Epithelial cell of esophagus (primary cell): ENCODE measurements at regions not wholly inside any gene's neighbourhood (a gene's known extent, or its start where the extent isn't known, plus 50 kb on each side); places are given as distances from the start of the nearest gene placed in this dataset.

Experiments
- DNase-seq: peaks from one replicate; pipeline ENCODE4 v3.0.0; 2010; ENCODE audit warnings: low read depth
- H3K4me3 ChIP-seq: 2 replicates; pipeline ENCODE4 v1.5.1; 2011; ENCODE audit warnings: mild to moderate bottlenecking, low read length, control low read depth
- CTCF ChIP-seq: IDR thresholded peaks from 2 replicates; pipeline ENCODE4 v1.5.1; 2011; ENCODE audit warnings: low read depth, mild to moderate bottlenecking, low read length, control low read depth, inconsistent platforms; ENCODE audit not compliant: insufficient read depth; ENCODE audit errors: missing control alignments

DNA sequence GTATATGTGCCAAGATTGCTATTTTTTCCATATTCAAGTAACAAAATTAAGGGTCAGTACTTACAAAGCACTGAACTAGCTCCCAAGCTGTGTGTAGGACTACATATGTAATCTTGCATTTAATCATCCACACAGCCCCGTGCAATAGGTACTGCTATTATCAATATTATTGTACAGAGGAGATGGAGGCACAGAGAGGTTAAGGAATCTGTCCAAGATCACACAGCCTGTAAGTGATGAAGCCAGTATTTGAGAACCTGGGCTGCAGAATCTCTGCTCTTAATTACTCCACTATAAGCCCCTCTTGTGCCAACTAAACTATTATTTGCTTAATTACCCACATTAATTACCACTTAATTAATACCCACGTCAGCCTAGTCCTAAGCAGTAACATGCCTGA, 134.1 kb downstream of the KATNIP start:
- TF ChIP-seq CTCF = no peak
- no peak for DNase-seq

DNA sequence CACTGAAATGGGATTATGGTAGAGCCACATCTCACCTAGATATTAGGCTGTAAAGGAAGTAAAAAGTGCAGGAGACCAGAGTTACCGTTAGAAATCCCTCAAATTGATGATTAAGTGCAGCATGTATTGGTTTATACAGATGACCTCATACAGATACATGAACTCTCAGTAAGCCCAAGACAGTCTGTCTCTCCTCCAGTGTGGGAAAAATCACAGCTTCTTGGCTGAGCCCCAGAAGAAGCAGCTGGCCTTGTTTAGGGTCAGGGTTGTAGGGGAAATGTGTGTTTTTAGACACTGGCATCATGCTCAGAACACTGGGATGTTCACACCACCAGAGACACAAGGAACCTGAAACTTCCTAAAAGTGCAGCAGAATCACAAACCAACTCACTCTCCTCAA, 135.9 kb downstream of the KATNIP start:
- TF ChIP-seq CTCF = no peak
- DNase-seq = no peak
- H3K4me3 ChIP-seq = no peak overlapping the region

More for the DNA sequence above, 134.1 kb downstream of the KATNIP start:
- H3K4me3 ChIP-seq = no peak overlapping the region

DNA sequence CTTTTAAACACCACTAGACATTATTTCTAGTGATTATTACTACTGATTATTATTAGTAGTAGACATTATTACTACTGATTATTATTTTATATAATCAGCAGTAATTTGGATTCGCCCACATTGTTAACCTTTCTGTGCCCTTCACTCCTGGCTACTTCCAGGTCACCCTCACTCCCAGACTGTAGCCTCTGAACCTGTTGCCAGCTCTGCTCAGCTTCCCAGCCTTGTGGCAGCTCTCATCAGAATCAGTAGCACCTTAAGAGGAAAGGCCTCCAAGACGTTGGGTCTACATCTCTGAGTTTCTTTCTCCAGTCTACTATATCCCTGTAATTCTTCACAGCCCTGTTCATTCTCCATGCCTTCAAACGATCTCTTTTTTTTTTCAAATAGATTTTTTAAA, 137.0 kb downstream of the KATNIP start:
- no peak overlapping the region for H3K4me3 ChIP-seq
- no peak for DNase-seq
- no peak for TF ChIP-seq CTCF

GRCh38 chr16:27687605-27688004, 137.7 kb downstream of the KATNIP start:
- DNase-seq = no peak
- TF ChIP-seq CTCF = no peak
- H3K4me3 ChIP-seq = no peak overlapping the region

GRCh38 chr16:27689711-27690110, 139.8 kb downstream of the KATNIP start:
- DNase-seq = peak; percentile 15
- TF ChIP-seq CTCF = no peak
- H3K4me3 ChIP-seq = no peak overlapping the region

GRCh38 chr16:27690608-27691007, 140.7 kb downstream of the KATNIP start:
- H3K4me3 ChIP-seq = no peak overlapping the region
- peak; percentile 46 for DNase-seq
- peak; percentile 60 for TF ChIP-seq CTCF

- no peak for DNase-seq
- no peak overlapping the region for H3K4me3 ChIP-seq
- no peak for TF ChIP-seq CTCF
Measured at GRCh38 chr16:27691721-27692120, 141.8 kb downstream of the KATNIP start.
